Cardiac fibroblast (primary cell): ENCODE measurements at regions not wholly inside any gene's neighbourhood (a gene's known extent, or its start where the extent isn't known, plus 50 kb on each side); places are given as distances from the start of the nearest gene placed in this dataset.

Source experiments
- DNase-seq, 2 donors: peaks; one replicate each; pipeline versions ENCODE4 v3.0.0 to v3.0.0-alpha.2; 2010; ENCODE audit warnings: low read depth in 2 of 2
- H3K4me3 ChIP-seq, 2 donors: replicated peaks in 1 of 2; 1 replicate in 1 of 2; 2 replicates in 1 of 2; pipeline ENCODE4 v1.5.1; 2011; ENCODE audit warnings: low read depth in 2 of 2, low read length in 2 of 2, mild to moderate bottlenecking in 2 of 2, moderate library complexity in 1 of 2
- CTCF ChIP-seq: IDR thresholded peaks from one replicate; pipeline ENCODE4 v1.5.1; 2011; ENCODE audit warnings: low read depth, mild to moderate bottlenecking, low read length, inconsistent platforms

- no peak for DNase-seq
- TF ChIP-seq CTCF = no peak
- no peak overlapping the region for H3K4me3 ChIP-seq
Observed at GRCh38 chr3:59341459-59341858, 291.6 kb upstream of the CFAP20DC start.

GRCh38 chr3:59339818-59340217 lies 290.0 kb upstream of the CFAP20DC start:
- no peak for DNase-seq
- H3K4me3 ChIP-seq = no peak overlapping the region
- no peak for TF ChIP-seq CTCF

GRCh38 chr3:59338934-59339333 lies 289.1 kb upstream of the CFAP20DC start:
- no peak overlapping the region for H3K4me3 ChIP-seq
- DNase-seq = no peak
- no peak for TF ChIP-seq CTCF

GRCh38 chr3:59335338-59335737 lies 285.5 kb upstream of the CFAP20DC start:
- no peak for TF ChIP-seq CTCF
- no peak for DNase-seq
- no peak overlapping the region for H3K4me3 ChIP-seq

- no peak for TF ChIP-seq CTCF
- DNase-seq = peak; percentile 39 to 45
- no peak overlapping the region for H3K4me3 ChIP-seq
Observed at GRCh38 chr3:59334585-59334984, 284.8 kb upstream of the CFAP20DC start.

GRCh38 chr3:59327376-59327808 lies 277.6 kb upstream of the CFAP20DC start:
- DNase-seq = peak; percentile 42 to 57
- no peak for TF ChIP-seq CTCF
- H3K4me3 ChIP-seq = no peak overlapping the region
